ENCODE measurements at regions not wholly inside any gene's neighbourhood (a gene's known extent, or its start where the extent isn't known, plus 50 kb on each side); places are given as distances from the start of the nearest gene placed in this dataset.

DNA sequence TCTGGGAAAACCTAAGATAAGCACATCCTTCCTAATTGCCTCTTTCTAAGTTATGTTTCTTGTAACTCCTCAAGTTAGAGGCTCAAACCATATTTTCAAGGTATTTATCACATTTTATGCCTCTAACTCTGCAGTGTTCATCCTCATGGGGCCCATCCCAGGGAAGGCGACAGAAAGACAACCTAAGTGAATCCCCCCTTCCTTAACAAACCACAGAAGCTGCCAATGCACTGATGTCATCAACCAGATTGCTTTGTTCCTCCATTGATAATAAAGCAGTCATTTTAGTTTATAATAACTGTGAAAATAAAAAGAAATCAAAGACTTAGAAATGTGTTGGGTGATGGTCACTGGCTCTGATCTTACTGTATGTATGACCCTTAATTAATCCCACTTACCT, 119.5 kb upstream of the TCF21 start (continued):
- TF ChIP-seq, protein P1, sequence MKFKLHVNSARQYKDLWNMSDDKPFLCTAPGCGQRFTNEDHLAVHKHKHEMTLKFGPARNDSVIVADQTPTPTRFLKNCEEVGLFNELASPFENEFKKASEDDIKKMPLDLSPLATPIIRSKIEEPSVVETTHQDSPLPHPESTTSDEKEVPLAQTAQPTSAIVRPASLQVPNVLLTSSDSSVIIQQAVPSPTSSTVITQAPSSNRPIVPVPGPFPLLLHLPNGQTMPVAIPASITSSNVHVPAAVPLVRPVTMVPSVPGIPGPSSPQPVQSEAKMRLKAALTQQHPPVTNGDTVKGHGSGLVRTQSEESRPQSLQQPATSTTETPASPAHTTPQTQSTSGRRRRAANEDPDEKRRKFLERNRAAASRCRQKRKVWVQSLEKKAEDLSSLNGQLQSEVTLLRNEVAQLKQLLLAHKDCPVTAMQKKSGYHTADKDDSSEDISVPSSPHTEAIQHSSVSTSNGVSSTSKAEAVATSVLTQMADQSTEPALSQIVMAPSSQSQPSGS (CRISPR knock-in tag; IDR thresholded peaks at IDR 0.05; ENCODE audit: borderline replicate concordance, low read depth) = no peak
- no peak for TF ChIP-seq GABPB1 (CRISPR knock-in tag; IDR thresholded peaks at IDR 0.05)
- no peak for TF ChIP-seq ZNF138 (CRISPR knock-in tag; conservative IDR thresholded peaks at IDR 0.05)
- TF ChIP-seq SP1 (CRISPR knock-in tag; conservative IDR thresholded peaks at IDR 0.05) = no peak
- TF ChIP-seq, protein P2, sequence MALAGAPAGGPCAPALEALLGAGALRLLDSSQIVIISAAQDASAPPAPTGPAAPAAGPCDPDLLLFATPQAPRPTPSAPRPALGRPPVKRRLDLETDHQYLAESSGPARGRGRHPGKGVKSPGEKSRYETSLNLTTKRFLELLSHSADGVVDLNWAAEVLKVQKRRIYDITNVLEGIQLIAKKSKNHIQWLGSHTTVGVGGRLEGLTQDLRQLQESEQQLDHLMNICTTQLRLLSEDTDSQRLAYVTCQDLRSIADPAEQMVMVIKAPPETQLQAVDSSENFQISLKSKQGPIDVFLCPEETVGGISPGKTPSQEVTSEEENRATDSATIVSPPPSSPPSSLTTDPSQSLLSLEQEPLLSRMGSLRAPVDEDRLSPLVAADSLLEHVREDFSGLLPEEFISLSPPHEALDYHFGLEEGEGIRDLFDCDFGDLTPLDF (CRISPR knock-in tag; IDR thresholded peaks at IDR 0.05) = no peak

DNA sequence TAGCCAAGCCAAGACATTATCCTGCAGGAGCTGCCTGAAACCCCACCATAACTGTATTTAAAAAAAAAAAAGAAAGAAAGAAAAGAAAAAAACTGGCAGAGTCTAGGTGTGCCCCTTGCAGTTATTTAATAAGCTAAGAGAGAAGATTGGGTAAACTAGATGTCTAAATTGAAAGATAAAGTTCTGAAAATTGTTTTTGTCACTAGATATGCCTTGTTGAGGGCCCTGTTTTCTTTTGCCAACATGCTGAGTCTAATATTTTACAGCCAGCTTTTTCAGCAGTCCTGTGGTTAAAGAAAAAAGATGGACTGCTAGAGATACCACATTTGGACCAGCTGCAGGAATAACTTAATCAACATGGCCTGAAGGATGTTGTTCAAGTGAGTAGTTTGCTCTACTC, 116.3 kb upstream of the TCF21 start:
- TF ChIP-seq, protein P3, sequence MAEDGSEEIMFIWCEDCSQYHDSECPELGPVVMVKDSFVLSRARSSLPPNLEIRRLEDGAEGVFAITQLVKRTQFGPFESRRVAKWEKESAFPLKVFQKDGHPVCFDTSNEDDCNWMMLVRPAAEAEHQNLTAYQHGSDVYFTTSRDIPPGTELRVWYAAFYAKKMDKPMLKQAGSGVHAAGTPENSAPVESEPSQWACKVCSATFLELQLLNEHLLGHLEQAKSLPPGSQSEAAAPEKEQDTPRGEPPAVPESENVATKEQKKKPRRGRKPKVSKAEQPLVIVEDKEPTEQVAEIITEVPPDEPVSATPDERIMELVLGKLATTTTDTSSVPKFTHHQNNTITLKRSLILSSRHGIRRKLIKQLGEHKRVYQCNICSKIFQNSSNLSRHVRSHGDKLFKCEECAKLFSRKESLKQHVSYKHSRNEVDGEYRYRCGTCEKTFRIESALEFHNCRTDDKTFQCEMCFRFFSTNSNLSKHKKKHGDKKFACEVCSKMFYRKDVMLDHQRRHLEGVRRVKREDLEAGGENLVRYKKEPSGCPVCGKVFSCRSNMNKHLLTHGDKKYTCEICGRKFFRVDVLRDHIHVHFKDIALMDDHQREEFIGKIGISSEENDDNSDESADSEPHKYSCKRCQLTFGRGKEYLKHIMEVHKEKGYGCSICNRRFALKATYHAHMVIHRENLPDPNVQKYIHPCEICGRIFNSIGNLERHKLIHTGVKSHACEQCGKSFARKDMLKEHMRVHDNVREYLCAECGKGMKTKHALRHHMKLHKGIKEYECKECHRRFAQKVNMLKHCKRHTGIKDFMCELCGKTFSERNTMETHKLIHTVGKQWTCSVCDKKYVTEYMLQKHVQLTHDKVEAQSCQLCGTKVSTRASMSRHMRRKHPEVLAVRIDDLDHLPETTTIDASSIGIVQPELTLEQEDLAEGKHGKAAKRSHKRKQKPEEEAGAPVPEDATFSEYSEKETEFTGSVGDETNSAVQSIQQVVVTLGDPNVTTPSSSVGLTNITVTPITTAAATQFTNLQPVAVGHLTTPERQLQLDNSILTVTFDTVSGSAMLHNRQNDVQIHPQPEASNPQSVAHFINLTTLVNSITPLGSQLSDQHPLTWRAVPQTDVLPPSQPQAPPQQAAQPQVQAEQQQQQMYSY (CRISPR knock-in tag; IDR thresholded peaks at IDR 0.05) = no peak
- TF ChIP-seq, protein P4, sequence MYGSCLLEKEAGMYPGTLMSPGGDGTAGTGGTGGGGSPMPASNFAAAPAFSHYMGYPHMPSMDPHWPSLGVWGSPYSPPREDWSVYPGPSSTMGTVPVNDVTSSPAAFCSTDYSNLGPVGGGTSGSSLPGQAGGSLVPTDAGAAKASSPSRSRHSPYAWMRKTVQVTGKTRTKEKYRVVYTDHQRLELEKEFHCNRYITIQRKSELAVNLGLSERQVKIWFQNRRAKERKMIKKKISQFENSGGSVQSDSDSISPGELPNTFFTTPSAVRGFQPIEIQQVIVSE (CRISPR knock-in tag; IDR thresholded peaks at IDR 0.05; ENCODE audit: borderline replicate concordance) = no peak
- TF ChIP-seq ESRRA (CRISPR knock-in tag; IDR thresholded peaks at IDR 0.05; ENCODE audit: borderline replicate concordance) (no peak), JAZF1 (CRISPR knock-in tag; IDR thresholded peaks at IDR 0.05) (no peak), CREM (CRISPR knock-in tag; IDR thresholded peaks at IDR 0.05) (no peak), PRRX2 (CRISPR knock-in tag; IDR thresholded peaks at IDR 0.05) (no peak)
- TF ChIP-seq, protein P5, sequence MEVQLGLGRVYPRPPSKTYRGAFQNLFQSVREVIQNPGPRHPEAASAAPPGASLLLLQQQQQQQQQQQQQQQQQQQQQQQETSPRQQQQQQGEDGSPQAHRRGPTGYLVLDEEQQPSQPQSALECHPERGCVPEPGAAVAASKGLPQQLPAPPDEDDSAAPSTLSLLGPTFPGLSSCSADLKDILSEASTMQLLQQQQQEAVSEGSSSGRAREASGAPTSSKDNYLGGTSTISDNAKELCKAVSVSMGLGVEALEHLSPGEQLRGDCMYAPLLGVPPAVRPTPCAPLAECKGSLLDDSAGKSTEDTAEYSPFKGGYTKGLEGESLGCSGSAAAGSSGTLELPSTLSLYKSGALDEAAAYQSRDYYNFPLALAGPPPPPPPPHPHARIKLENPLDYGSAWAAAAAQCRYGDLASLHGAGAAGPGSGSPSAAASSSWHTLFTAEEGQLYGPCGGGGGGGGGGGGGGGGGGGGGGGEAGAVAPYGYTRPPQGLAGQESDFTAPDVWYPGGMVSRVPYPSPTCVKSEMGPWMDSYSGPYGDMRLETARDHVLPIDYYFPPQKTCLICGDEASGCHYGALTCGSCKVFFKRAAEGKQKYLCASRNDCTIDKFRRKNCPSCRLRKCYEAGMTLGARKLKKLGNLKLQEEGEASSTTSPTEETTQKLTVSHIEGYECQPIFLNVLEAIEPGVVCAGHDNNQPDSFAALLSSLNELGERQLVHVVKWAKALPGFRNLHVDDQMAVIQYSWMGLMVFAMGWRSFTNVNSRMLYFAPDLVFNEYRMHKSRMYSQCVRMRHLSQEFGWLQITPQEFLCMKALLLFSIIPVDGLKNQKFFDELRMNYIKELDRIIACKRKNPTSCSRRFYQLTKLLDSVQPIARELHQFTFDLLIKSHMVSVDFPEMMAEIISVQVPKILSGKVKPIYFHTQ (CRISPR knock-in tag; IDR thresholded peaks at IDR 0.05) = no peak
- TF ChIP-seq, protein P6, sequence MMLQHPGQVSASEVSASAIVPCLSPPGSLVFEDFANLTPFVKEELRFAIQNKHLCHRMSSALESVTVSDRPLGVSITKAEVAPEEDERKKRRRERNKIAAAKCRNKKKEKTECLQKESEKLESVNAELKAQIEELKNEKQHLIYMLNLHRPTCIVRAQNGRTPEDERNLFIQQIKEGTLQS (CRISPR knock-in tag; conservative IDR thresholded peaks at IDR 0.05) = no peak
- TF ChIP-seq, protein P7, sequence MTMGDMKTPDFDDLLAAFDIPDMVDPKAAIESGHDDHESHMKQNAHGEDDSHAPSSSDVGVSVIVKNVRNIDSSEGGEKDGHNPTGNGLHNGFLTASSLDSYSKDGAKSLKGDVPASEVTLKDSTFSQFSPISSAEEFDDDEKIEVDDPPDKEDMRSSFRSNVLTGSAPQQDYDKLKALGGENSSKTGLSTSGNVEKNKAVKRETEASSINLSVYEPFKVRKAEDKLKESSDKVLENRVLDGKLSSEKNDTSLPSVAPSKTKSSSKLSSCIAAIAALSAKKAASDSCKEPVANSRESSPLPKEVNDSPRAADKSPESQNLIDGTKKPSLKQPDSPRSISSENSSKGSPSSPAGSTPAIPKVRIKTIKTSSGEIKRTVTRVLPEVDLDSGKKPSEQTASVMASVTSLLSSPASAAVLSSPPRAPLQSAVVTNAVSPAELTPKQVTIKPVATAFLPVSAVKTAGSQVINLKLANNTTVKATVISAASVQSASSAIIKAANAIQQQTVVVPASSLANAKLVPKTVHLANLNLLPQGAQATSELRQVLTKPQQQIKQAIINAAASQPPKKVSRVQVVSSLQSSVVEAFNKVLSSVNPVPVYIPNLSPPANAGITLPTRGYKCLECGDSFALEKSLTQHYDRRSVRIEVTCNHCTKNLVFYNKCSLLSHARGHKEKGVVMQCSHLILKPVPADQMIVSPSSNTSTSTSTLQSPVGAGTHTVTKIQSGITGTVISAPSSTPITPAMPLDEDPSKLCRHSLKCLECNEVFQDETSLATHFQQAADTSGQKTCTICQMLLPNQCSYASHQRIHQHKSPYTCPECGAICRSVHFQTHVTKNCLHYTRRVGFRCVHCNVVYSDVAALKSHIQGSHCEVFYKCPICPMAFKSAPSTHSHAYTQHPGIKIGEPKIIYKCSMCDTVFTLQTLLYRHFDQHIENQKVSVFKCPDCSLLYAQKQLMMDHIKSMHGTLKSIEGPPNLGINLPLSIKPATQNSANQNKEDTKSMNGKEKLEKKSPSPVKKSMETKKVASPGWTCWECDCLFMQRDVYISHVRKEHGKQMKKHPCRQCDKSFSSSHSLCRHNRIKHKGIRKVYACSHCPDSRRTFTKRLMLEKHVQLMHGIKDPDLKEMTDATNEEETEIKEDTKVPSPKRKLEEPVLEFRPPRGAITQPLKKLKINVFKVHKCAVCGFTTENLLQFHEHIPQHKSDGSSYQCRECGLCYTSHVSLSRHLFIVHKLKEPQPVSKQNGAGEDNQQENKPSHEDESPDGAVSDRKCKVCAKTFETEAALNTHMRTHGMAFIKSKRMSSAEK (CRISPR knock-in tag; IDR thresholded peaks at IDR 0.05; ENCODE audit: borderline replicate concordance) = no peak
- H3K4me3 Mint-ChIP-seq = no peak overlapping the region
- H3K36me3 Mint-ChIP-seq = no peaks in the 10 kb centered on the region
- H3K27me3 Mint-ChIP-seq (ENCODE audit: low read depth) = no peaks in the 10 kb centered on the region
- H3K27ac Mint-ChIP-seq = no peak overlapping the region
- no peaks in the 10 kb centered on the region for H3K4me1 Mint-ChIP-seq
- no peaks in the 10 kb centered on the region for H3K9me3 Mint-ChIP-seq
- CTCF ChIA-PET = no interaction called here
- DNase-seq (ENCODE audit: low spot score) (no peak), ATAC-seq (no peak)
- POLR2A ChIA-PET = no interaction called here
